Bone marrow (tissue), 2 donors: ENCODE measurements at regions not wholly inside any gene's neighbourhood (a gene's known extent, or its start where the extent isn't known, plus 50 kb on each side); places are given as distances from the start of the nearest gene placed in this dataset.
"Not testable (repeated sequence)": the region's sequence is repeated elsewhere in the genome, so short reads cannot be mapped to it uniquely, and the experiment has no call there.

Experiments used
- DNase-seq, 2 donors: peaks; one replicate each; lab custom pipeline; 2025; lab: John Stamatoyannopoulos, UW

DNA sequence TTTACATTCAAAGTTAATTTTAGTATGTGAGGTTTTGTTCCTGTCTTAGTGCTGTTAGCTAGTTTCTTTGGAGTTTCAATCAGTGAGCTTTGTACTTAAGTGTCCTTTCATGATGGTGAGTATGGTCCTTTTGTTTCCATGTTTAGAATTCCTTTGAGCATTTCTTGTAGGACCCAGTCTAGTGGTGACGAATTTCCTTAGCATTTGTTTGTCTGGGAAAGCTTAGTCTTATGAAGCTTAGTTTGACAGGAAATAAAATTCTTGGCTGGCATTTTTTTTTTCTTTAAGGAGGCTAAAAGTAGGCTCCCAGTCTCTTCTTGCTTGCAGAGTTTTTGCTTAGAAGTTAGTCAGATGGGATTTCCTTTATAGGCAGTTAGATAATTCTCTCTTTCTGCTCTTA lies 209.2 kb upstream of the SEMA3C start:
- DNase-seq = no peak

DNA sequence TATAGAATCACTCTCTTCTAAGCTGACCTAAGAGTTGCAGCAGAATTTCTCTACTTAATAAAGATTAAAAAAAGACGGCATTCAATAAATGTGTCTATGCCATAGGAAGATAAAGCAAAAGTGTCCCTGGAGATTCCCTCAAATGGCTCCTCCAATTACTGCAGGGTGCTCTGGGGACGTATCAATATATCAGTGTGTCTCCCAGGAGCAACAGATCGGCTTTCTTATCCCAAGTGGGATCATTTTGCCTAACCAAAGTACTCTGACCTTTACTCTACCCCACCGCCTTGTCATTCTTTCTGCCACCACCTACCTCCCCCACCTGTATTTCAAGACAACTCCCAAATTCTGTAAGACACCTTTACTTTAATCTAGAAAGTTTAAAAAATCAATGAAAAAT lies 202.0 kb upstream of the SEMA3C start:
- DNase-seq = no peak

DNA sequence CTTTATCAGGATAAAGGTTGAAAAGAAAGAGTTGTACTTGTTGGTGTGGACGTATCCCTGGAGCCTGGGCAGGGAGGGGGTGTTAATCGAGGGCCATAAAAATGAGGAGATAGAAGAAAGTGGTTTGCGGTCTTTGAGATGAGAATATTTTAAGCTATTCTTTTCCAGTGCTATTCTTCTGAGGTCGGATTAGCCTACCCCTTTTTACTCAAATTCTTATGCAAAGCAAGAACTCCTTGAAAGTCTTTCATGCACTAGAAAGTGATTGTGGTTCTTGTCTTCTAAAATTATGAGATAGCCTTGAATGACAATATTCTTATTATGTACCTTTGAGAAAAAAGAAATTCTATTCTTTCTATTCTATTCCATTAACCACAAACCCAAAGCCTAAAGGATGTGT lies 201.3 kb upstream of the SEMA3C start:
- DNase-seq = no peak

DNA sequence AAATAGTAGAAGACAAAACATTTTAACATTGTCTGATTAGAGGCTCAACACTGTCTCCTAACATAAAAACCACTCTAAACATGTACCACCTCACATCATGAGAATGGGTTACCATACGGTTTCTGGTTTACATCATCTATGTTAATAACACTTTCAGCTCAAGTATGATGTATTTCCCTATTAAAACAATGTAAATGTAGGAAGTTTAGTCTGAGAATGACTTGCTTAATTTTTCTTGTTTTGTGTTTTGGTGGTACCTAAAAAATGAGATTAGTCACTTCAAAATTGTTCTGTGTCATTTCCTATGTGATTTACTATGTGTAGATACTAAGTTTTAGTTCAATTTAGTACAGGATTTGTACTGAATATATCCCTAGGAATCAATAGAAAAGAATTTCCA lies 195.8 kb upstream of the SEMA3C start:
- DNase-seq = peak in 1 of 2 donors; percentile 13

DNA sequence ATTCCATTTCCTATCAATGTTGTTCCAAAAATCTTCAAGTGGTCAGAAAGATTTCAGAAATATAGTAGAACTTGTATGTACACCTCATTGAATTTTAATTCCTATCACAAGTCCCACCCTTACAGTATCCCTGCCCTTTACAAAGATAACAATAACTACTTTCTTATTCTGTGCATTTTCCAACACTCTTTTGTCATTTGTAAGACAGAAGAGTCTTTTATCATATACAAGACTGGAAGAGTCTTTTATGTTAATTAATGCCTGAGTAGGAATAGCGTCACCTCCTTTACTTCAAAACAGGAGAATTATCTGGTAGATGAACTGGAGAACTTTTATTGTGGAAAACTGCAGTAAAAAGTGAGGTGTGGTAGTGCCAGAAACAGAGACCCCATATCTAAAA lies 193.9 kb upstream of the SEMA3C start:
- no peak for DNase-seq

DNA sequence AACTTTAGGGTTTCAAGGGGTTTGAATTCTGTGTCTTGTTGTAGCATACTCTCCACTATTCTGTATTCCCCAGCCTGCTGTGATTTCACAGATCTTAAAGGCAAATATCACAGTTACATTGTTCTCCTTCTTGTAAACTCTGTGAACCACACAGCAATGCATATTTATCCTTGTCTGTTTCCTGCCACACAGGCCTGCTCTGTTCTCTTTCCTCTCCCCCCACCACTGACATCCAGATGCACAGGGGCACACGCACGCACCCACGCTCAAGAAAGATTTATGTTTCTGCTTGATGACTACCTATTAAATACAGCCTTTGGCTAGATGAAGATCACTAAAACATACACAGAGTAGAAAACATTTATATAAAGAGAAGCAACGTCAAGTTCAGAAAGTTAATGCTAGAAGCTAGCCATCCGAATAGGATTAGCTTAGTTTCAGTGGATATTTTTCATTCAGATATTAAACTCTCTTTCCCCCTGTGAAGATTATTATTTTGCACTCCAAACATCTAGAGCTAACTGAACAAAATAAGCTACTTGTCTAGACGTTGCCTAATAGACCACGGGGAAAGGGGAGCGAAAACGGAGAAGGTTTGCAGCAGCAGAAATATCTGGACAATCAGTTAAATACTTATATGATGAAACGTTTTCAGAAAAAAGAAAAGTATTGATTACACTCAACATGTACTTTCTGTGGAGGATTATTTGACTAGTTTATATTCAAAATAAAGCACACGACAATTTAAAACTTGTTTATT lies 193.1 kb upstream of the SEMA3C start:
- DNase-seq = peak in 1 of 2 donors; percentile 86

DNA sequence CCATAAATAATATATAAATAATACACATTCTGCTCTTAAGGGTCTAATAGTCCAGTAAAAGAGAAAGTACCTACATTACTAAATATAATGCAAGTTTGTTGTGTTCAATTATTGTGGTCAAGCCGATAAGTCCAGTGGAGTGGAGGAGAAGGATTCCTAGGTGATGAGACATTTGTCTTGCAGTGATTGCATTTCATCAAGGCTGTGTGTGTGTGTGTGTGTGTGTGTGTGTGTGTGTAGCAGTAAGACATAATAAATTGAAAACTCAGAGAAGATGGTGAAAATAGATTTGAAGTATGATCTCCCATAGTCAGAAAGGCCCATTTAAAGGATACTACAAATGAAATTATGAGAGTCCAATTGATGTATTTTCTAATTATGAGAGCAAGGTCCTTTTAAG lies 192.5 kb upstream of the SEMA3C start:
- no peak for DNase-seq

DNA sequence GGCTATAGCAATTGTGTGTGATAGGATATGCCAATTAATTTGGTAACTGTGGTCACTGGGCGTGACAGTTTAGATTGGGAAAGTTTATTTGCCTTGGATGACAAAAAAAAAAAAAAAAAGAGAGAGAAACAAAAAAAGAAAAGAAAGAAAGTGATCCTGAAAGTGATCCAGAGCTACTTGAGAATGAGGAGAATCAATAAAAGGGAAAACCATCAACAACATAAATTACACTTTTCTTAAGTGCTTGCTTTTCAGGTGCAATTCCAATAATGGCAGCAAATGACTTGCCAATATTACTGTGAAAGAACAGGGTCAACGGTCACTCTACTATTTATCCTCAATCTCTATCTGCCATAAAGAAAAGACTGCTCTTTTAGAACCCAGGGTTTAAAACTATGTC lies 191.8 kb upstream of the SEMA3C start:
- DNase-seq = no peak

DNA sequence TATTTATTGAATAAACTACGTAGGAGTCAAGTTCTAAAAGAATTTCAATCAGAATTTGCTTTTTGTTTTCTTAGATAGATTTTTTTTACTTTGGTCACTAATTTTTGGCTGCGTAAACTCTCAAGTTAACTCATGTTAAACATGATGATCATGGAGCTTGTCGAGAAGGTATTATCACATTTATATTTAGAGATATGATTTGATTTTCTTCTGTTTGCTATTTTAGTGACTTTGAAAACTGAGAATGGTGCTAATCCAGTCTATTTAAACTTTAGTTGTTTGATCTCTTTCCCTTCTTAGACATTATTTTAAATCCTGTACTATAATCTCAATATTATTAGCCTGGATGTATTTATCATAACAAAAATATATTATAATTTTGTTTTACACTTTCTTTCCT lies 179.4 kb upstream of the SEMA3C start:
- DNase-seq = no peak

DNA sequence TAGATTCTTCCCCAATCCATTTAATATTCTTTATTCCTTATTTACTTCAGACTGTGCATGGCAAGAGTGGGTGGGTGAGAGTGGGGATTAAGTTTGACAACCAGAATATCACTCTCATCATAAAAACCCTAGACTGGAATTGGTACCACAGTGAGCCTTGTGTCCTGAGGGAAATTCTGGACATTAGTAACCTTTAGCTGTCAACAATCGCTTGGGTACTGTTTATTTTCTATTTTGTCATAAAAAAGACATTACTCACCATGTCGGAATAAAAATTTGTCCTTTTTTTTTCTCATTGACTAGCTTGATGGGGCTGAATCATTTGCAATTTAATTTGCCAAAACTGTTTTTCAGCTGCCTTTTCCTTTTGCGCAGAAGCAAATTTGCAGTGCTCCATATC lies 176.1 kb upstream of the SEMA3C start:
- no peak for DNase-seq

DNA sequence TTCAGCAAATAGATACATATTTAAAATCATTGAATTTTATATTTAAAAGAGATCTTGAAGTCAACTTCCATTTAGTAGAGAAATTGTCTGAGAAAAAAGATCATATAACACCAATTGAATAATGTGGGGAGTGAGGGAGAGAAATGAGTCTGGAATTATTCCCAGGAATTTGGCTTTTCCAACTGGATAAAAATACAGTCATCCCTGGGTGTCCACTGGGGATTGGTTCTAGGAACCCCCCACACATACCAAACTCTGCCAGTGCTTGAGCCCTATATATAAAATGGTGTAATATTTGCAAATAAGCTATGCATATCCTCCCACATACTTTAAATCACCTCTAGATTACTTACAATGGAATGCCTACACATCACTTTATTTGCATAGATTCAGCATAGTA lies 162.8 kb upstream of the SEMA3C start:
- DNase-seq = no peak

DNA sequence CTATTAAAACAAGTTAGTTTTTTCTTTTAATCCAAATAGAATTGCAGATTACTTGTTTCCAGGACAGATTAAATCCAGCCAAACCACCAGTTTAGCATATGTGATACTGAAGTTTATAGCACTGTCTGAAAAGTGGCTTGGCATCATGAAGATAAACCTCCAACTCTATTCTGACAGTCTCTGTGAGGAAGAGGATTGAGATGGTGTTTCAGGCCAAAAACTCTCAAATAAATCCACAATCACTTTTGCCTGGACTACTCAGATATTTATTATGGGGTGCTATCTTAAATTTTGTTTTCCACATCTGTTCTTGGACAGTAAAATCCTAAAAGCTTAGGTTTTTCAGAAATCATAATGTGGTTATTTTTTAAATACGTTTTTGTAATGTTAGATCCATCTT lies 161.7 kb upstream of the SEMA3C start:
- DNase-seq = no peak

DNA sequence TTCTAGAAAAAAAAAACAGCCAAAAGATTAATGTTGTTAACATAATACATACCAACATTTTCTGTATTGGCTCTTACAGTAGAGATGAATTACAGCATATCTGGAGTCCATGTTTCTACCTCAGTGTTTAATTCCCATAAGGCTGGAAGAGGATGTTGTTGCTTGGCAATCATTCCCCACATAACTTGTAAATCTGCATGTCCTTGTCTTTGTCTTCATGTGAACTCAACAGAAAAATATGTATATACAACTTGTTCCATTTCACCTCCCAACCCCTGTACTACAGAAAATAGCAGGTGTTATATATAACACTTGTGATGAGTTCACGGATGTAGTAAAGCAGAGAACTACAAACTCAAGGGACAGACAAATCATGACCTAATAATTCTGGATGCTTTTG lies 160.9 kb upstream of the SEMA3C start:
- DNase-seq = no peak

DNA sequence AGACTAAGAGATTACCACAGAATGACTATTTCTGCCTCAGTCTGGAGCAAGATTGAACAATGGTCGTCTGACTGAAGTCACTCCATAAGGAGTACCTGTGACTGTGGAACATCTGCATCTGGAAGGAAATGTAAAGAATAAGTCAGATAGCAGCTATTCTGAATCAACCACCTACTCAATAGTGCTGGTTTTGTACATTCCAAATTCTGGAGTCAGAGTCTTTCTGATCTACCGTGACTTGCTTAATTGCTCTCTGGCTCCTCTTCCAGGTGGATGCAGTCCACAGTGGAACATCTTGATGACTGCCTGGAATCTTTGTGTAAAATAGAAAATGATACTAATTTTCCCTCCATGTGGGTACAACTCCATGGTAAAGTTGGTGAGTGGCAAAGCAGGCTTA lies 156.3 kb upstream of the SEMA3C start:
- DNase-seq = no peak

DNA sequence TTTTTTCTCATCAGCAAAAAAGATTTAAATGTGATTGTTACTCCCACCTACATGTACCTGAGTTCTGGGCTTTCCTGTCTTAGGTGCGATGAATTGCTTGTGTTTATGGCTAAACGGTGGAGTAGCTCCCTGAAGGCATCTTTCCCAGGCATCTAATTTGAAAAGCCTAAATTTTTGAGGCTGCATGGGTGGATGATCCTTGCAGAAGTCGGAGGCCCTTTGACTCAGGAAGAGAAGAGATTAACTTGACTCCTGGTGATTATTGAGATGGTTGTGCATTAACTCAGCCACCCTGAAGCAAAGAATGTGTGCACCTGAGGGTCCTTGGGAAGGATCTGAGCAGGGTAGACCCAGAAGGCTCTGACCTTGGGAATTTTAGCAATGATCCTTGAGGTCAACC lies 155.6 kb upstream of the SEMA3C start:
- no peak for DNase-seq

DNA sequence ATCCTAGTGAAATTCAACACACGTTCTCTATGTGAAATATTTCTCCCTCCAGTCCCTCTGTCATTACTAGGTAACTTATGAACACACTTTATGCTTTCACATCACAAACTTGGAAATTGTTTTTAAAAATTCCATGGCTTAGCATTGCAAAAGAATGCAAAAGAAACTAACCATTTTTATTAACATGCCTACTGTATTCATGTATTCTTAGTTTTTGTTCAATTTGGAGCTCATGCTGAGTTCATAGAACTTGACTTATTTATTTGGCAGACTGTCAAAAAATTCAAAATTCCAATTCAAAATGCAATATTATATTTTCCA lies 155.0 kb upstream of the SEMA3C start:
- DNase-seq = no peak

DNA sequence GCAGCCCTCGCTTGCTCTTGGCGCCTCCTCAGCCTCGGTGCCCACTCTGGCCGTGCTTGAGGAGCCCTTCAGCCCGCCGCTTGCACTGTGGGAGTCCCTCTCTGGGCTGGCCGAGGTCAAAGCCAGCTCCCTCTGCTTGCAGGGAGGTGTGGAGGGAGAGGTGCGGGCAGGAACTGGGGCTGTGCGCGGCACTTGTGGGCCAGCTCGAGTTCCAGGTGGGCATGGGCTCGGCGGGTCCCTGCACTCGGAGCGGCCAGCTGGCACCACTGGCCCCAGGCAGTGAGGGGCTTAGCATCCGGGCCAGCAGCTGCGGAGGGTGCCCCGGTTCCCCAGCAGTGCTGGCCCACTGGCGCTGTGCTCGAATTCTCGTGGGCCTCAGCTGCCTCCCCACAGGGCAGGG lies 152.1 kb upstream of the SEMA3C start:
- no peak for DNase-seq

DNA sequence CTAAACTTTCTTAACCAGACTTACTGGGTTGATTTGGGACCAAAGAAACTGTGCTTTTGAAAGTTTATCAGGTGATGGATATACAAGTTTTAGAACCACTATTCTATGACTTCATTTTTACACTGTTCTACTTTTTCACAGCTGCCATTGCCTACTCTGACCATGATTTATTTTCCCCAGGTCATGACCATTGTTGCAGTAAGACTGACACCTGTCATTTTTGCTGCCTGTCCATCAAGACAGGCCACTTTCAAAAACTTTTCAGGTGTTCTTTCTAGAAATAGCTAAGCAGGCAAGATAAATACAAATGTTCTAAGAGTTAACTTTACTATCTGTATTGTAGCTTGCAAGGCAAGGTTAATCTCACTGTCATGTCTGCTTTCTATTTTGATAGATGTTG lies 147.9 kb upstream of the SEMA3C start:
- no peak for DNase-seq

DNA sequence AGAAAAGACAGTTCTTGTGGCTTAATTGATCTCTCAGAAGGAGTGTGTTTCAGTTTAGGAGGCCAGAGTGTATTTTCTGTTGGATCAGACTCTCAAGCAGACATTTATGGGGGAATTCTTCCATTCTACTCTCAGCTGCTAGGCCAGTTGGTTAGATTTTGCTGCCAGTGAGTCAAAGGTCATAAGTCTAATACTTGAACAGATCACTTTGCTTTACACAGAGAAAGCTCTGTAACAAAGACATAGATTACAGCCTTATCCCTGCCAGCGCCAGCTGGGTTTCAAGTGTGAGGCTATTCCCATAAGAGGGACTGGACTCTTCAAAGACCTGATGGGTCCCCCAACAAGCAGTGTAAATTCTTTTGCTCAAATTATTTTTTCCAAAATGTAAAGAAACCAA lies 145.6 kb upstream of the SEMA3C start:
- no peak for DNase-seq

DNA sequence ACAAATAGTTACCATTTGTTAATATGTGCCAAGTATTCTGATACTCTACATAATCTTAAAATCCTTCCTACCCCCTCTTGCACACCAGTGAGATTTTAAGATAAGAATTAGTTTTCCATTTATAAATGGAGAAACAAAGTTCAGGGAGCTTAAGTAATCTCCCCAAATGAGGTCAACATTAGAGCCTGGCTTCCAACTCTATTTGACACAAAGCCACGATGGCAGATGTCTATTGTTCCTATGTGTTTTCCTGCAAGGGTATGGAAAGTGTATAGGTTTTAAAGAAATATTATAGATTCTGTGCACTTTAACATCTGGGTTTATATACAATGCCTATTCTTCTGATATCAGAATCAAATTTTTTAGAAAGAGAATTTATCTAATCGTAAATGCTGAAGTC lies 143.9 kb upstream of the SEMA3C start:
- DNase-seq = no peak

DNA sequence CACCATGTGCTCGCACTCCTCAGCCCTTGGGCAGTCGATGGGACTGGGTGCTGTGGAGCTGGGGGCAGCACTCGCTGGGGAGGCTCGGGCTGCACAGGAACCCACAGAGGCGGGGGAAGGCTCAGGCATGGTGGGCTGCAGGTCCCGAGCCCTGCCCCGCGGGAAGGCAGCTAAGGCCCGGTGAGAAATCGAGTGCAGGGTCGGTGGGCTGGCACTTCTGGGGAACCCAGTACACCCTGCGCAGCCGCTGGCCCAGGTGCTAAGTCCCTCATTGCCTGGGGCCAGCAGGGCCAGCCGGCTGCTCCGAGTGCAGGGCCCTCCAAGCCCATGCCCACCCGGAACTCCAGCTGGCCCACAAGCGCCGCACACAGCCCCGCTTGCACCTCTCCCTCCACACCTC lies 138.6 kb upstream of the SEMA3C start:
- DNase-seq = not testable (repeated sequence)

DNA sequence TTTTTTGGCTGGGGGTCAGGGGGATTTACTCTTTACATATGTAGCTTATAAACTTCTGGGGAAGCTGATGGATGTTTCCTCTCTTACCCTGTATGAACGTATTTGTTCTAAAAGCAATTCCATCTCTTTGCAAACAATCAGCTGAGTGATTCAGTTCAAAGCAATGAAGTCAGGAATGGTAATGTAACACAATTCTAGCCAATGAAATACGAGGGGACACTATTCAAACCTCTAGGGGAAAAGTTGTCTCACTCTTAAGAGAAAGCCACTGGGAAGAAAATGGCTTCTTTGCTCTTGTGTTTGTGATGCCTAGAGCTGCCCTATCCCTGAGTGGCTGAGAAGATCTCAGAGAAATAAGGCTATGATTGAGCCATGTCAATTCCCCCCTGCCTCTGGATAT lies 134.8 kb upstream of the SEMA3C start:
- no peak for DNase-seq

DNA sequence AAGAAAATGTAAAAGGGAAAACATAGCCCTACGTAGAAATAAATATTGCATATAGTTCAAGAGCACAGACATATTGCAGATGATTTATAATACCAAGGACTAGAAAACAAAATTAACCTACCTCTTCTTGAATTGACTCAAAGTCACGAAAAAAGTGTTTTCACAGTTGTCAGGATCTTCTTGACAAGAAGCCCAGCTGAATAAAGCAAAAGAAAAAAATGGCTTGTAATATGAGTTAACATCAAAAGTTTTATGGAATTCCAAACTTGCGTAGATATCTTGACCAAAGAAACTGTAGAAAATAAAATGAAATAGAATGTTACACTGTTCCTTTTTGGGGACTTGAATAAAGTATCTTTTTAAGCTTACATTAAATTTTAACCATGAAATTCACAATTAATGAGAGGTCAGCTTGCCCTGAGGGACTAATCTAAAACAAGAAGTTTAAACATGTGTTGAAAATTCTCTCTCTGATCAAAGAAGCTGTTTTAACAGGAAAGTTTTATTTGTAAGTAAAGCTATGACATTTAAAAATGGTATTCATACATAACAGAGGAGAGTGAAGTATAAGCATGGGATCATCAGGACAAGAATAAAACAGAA lies 133.1 kb upstream of the SEMA3C start:
- no peak for DNase-seq

DNA sequence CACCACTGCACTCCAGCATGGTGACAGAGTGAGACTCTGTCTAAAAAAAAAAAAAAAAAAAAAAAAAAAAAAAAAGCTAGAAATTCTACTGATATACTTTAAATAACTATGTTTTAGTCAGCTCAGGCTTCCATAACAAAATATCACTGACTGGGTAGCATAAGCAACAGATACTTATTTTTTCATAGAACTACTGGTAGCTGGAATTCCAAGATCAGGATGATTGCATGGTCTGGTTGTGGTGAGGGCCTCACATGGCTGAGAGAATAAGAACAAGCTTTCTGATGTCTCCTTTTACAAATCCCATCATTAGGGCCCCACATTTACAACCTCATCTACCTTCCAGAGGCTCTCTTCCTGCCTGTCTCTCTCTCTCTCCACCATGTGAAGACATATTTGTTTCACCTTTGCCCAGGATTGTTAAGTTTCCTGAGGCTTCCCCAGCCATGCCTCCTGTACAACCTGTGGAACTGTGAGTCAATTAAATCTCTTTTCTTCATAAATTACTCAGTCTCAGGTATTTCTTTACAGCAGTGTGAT lies 126.7 kb upstream of the SEMA3C start:
- DNase-seq = no peak
